Subcutaneous abdominal adipose tissue (tissue), 5 donors: ENCODE measurements at regions not wholly inside any gene's neighbourhood (a gene's known extent, or its start where the extent isn't known, plus 50 kb on each side); places are given as distances from the start of the nearest gene placed in this dataset.

Source experiments
- H3K27ac ChIP-seq: one replicate; pipeline ENCODE4 v1.7.0; 2013; ENCODE audit warnings: low read depth, mild to moderate bottlenecking, inconsistent platforms, low read length, moderate library complexity
- H3K27me3 ChIP-seq, 5 donors: one replicate each; pipeline ENCODE4 v1.7.0; 2013; ENCODE audit warnings: low read length in 5 of 5, inconsistent platforms in 1 of 5; ENCODE audit not compliant: control insufficient read depth in 5 of 5, insufficient read depth in 4 of 5
- H3K36me3 ChIP-seq, 5 donors: one replicate each; pipeline ENCODE4 v1.7.0; 2013; ENCODE audit warnings: low read length in 5 of 5; ENCODE audit not compliant: control insufficient read depth in 5 of 5, insufficient read depth in 5 of 5
- H3K4me1 ChIP-seq, 5 donors: one replicate each; pipeline ENCODE4 v1.7.0; 2013; ENCODE audit warnings: low read length in 5 of 5, mild to moderate bottlenecking in 3 of 5, moderate library complexity in 1 of 5; ENCODE audit not compliant: control insufficient read depth in 5 of 5, insufficient read depth in 5 of 5
- H3K4me3 ChIP-seq, 5 donors: one replicate each; pipeline ENCODE4 v1.7.0; 2013; ENCODE audit warnings: low read length in 5 of 5, low read depth in 1 of 5
- H3K9ac ChIP-seq, 5 donors: one replicate each; pipeline ENCODE4 v1.7.0; 2013; ENCODE audit warnings: low read length in 5 of 5, mild to moderate bottlenecking in 4 of 5, moderate library complexity in 3 of 5
- H3K9me3 ChIP-seq, 5 donors: one replicate each; pipeline ENCODE4 v1.7.0; 2013; ENCODE audit warnings: low read length in 5 of 5; ENCODE audit not compliant: control insufficient read depth in 5 of 5
- donor health status: healthy.
- donor health status: healthy.
- donor health status: healthy.
- donor health status: healthy.
- donor health status: healthy.

- no peak overlapping the region for H3K4me3 ChIP-seq
- no peaks in the 10 kb centered on the region for H3K36me3 ChIP-seq
- H3K9ac ChIP-seq: no peak overlapping the region
- H3K27ac ChIP-seq: no peak overlapping the region
- no peaks in the 10 kb centered on the region for H3K4me1 ChIP-seq
- no peaks in the 10 kb centered on the region for H3K9me3 ChIP-seq
- peaks cover 8 to 15% (median 13%) of the 10 kb centered on the region in 5 donors for H3K27me3 ChIP-seq
Observed at GRCh38 chr17:34166352-34166751, 88.7 kb upstream of the CCL2 start.

DNA sequence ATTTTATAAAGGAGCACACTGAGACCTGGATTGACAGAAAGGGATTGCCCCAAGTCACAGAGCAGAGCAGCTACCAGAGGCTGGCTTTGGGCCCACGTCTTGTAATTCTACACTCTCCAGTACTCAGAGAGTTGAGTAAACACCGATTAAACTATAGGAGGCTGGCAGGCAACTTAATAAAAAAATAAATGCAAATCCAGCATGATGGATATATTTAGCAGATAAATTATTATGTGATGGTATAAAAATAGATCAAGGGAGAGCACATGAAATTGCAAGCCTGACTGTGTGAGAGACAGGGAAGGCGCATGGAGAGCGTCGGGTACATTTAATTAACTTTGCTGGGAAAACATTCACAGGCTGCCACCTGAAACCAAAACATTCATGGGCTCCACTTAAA is 87.7 kb upstream of the CCL2 start:
- Histone ChIP-seq H3K4me1 (no peaks in the 10 kb centered on the region), H3K9ac (no peak overlapping the region), H3K27me3 (peaks cover 7 to 15% (median 8%) of the 10 kb centered on the region in 5 donors), H3K36me3 (no peaks in the 10 kb centered on the region), H3K4me3 (no peak overlapping the region), H3K27ac (no peak overlapping the region), H3K9me3 (no peaks in the 10 kb centered on the region)

- no peaks in the 10 kb centered on the region for H3K4me1 ChIP-seq
- H3K9ac ChIP-seq: no peak overlapping the region
- no peaks in the 10 kb centered on the region for H3K9me3 ChIP-seq
- H3K27ac ChIP-seq: no peak overlapping the region
- H3K36me3 ChIP-seq: no peaks in the 10 kb centered on the region
- no peak overlapping the region for H3K4me3 ChIP-seq
- peaks cover 7 to 12% (median 8%) of the 10 kb centered on the region in 5 donors for H3K27me3 ChIP-seq
Observed at GRCh38 chr17:34168989-34169388, 86.1 kb upstream of the CCL2 start.

- Histone ChIP-seq H3K9me3 (no peaks in the 10 kb centered on the region), H3K36me3 (no peaks in the 10 kb centered on the region), H3K27ac (no peak overlapping the region), H3K4me3 (no peak overlapping the region), H3K27me3 (peaks cover 3 to 9% (median 7%) of the 10 kb centered on the region in 5 donors), H3K9ac (no peak overlapping the region), H3K4me1 (no peaks in the 10 kb centered on the region)
Observed at GRCh38 chr17:34169496-34169895, 85.6 kb upstream of the CCL2 start.

DNA sequence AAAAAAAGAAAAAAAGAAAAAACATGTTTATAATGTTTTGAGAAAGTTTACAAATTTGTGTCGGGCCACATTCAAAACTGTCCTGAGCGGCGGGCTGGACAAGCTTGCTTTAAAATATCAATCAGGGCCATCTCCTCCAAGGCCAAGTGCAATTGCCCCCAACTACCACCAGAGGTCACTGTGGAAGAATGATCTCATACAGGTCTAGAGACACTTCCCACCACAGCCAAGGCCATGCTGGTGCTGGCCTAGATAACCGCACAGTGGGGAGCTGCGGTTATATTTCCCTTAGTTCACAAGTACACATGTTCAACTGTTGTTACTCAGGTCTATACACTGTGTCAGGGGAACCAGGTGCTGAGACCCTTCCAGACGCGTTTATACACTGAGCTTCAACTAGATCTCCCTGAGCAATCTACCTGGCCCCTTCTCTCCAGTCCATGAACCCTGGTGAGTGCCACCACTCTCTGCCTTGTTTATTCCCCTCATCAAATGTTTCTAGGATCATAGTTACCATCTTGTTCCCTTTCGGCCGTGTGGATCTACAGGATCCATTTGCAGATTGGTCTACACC is 83.8 kb upstream of the CCL2 start:
- Histone ChIP-seq H3K27me3 (peaks cover 0 to 6% (median 0%) of the 10 kb centered on the region in 5 donors), H3K4me1 (no peaks in the 10 kb centered on the region), H3K27ac (no peak overlapping the region), H3K9ac (no peak overlapping the region), H3K9me3 (no peaks in the 10 kb centered on the region), H3K4me3 (no peak overlapping the region), H3K36me3 (no peaks in the 10 kb centered on the region)

DNA sequence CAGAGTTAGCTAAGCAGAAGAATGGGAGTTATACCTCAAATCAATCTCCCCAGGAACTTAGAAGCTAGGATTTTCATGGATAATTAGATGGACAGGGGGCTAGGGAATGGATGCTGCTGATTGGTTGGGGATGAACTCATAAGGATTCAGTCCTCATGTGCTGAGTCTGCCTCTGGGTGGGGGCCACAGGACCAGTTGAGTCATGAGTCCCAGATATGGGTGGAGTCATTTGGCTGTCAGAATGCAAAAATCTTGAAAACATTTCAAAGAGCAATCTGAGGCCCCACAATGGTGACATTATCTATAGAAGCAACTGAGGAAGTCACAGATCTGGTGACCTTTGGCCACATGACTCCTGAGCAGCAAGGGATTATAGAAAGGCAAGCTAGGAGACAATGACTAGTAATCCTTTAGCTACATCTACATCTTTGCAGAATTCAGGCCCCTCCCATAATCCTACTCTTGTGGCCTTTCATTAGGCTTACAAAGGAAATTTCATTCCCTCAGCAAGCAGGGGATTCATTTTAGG is 82.6 kb upstream of the CCL2 start:
- no peaks in the 10 kb centered on the region for H3K36me3 ChIP-seq

DNA sequence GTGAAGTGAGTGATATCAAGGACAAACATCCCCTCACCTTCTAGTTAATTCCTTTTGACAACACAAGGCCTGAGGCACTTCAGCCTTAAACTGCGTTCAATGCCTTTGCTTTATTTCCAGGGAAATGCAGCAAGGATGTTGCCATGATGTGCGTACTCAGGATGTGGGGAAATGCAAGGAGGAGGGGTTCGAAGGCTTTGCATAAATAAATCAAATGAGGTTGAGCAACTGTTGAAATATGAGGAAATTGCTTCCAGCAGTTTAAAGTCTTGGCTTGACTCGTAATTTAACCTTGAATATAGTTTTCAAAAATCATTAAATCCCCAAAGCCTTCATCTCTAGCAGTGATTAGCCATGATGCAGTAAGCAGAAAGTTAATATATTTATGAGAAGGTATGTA is 81.8 kb upstream of the CCL2 start:
- Histone ChIP-seq H3K9me3 (no peaks in the 10 kb centered on the region), H3K4me1 (peaks cover 0 to 17% (median 13%) of the 10 kb centered on the region in 5 donors), H3K27ac (no peak overlapping the region), H3K4me3 (no peak overlapping the region), H3K9ac (no peak overlapping the region), H3K27me3 (peaks cover 0 to 7% (median 0%) of the 10 kb centered on the region in 5 donors), H3K36me3 (no peaks in the 10 kb centered on the region)

More for the DNA sequence above, 82.6 kb upstream of the CCL2 start:
- Histone ChIP-seq H3K9me3 (no peaks in the 10 kb centered on the region), H3K27ac (no peak overlapping the region), H3K4me3 (no peak overlapping the region), H3K27me3 (peaks cover 0 to 4% (median 0%) of the 10 kb centered on the region in 5 donors), H3K4me1 (peaks cover 0 to 9% (median 6%) of the 10 kb centered on the region in 5 donors), H3K9ac (no peak overlapping the region)

DNA sequence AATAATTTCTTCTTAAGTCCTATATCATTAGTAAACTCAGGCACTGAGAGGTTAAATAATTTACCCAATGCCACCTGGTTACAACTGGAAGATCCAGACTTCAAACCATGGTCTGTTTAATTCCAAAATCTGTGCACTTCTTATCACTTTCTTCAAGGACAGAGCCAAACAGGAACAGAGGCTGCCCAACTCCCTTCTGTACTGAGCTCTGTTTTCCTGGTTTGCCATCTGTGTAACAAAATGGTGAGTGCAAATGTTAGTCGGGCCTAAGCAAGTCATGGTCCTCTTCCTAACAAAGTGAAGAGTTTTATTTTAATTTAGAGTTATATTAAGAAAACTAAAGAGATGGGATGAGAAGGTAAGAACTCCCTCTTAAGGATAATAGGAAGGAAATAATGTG is 80.6 kb upstream of the CCL2 start:
- Histone ChIP-seq H3K9me3 (no peaks in the 10 kb centered on the region), H3K9ac (no peak overlapping the region), H3K27me3 (peaks cover 0 to 8% (median 0%) of the 10 kb centered on the region in 5 donors), H3K36me3 (no peaks in the 10 kb centered on the region), H3K4me3 (no peak overlapping the region), H3K27ac (no peak overlapping the region), H3K4me1 (peaks cover 0 to 20% (median 15%) of the 10 kb centered on the region in 5 donors)

DNA sequence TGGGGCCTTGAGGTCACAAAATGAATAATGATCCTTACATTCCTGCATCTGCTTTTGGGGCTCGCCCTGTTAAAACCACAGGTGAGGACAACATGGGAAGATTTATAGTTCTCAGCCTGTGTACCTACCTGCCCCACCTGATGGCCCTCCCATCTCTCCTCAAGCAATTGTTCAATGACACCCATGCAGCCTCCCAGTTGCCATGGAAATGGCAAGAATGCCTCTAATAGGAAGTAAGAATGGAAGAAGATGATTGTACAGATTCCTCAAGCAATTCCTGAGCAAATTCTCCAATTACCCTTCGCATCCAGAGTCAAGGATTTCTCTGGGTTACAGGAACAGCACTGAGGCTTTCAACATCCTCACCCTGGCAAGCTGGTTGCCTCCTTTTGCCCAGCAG is 78.6 kb upstream of the CCL2 start:
- H3K27ac ChIP-seq: no peak overlapping the region
- no peak overlapping the region for H3K9ac ChIP-seq
- no peak overlapping the region for H3K4me3 ChIP-seq
- peaks cover 0 to 20% (median 15%) of the 10 kb centered on the region in 5 donors for H3K4me1 ChIP-seq
- H3K27me3 ChIP-seq: peaks cover 0 to 8% (median 0%) of the 10 kb centered on the region in 5 donors
- no peaks in the 10 kb centered on the region for H3K9me3 ChIP-seq
- H3K36me3 ChIP-seq: no peaks in the 10 kb centered on the region

- Histone ChIP-seq H3K36me3 (no peaks in the 10 kb centered on the region), H3K27ac (no peak overlapping the region), H3K4me3 (no peak overlapping the region)
Observed at GRCh38 chr17:34177642-34178041, 77.4 kb upstream of the CCL2 start.

More at GRCh38 chr17:34177642-34178041, 77.4 kb upstream of the CCL2 start:
- H3K9me3 ChIP-seq: no peaks in the 10 kb centered on the region
- no peak overlapping the region for H3K9ac ChIP-seq
- peaks cover 0 to 8% (median 2%) of the 10 kb centered on the region in 5 donors for H3K27me3 ChIP-seq
- peaks cover 0 to 20% (median 15%) of the 10 kb centered on the region in 5 donors for H3K4me1 ChIP-seq
